Glutamatergic neuron (in vitro differentiated cells): ENCODE measurements at regions not wholly inside any gene's neighbourhood (a gene's known extent, or its start where the extent isn't known, plus 50 kb on each side); places are given as distances from the start of the nearest gene placed in this dataset.
"Not testable (repeated sequence)": the region's sequence is repeated elsewhere in the genome, so short reads cannot be mapped to it uniquely, and the experiment has no call there.

ENCODE experiments used
- DNase-seq: peaks from one replicate; pipeline ENCODE4 v3.0.0; 2022
- H3K27ac Mint-ChIP-seq: one replicate; pipeline ENCODE4 v1.8.0; 2020; ENCODE audit warnings: mild to moderate bottlenecking, mixed read lengths, inconsistent platforms; ENCODE audit not compliant: unreplicated experiment
- H3K27me3 Mint-ChIP-seq: one replicate; pipeline ENCODE4 v1.8.0; 2020; ENCODE audit warnings: mild to moderate bottlenecking, moderate library complexity, mixed read lengths, inconsistent platforms; ENCODE audit not compliant: unreplicated experiment
- H3K36me3 Mint-ChIP-seq: one replicate; pipeline ENCODE4 v1.8.0; 2020; ENCODE audit warnings: mild to moderate bottlenecking, mixed read lengths, inconsistent platforms; ENCODE audit not compliant: unreplicated experiment
- H3K4me1 Mint-ChIP-seq: one replicate; pipeline ENCODE4 v1.8.0; 2020; ENCODE audit warnings: mild to moderate bottlenecking, low read depth, mixed read lengths, inconsistent platforms; ENCODE audit not compliant: unreplicated experiment
- H3K4me3 Mint-ChIP-seq: one replicate; pipeline ENCODE4 v1.8.0; 2020; ENCODE audit warnings: mild to moderate bottlenecking, mixed read lengths, inconsistent platforms; ENCODE audit not compliant: unreplicated experiment
- H3K9me3 Mint-ChIP-seq: one replicate; pipeline ENCODE4 v1.8.0; 2020; ENCODE audit warnings: mild to moderate bottlenecking, moderate library complexity, mixed read lengths, inconsistent platforms; ENCODE audit not compliant: unreplicated experiment
- TF ChIP-seq, protein P1 (sequence below): fragments of 200-600 bp; sonication (generic); IDR thresholded peaks from one replicate; pipeline ENCODE4 v1.5.0; 2021; ENCODE audit not compliant: partially characterized antibody, unreplicated experiment

DNA sequence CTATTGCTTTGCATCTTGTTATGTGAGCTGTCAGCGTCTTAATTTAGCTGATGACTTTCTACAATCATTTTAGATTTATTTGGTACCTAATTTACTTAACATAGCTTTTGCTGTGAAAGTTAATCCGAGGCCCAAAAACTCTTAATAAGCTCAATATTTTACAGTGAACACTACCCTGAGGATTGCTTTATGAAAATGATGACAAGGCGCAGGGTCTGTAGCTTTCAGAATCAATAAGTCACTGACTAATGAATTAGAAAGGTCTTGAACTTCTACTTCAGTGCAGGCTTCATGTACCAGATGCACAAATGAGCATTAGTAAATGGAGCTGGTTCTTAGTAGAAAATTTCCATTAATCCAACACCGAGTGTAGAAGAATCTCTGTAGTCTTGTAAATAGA is 81.4 kb upstream of the ZNF366 start:
- peaks cover 4% of the 10 kb centered on the region for H3K9me3 Mint-ChIP-seq
- no peaks in the 10 kb centered on the region for H3K36me3 Mint-ChIP-seq
- peaks cover 28% of the 10 kb centered on the region for H3K4me1 Mint-ChIP-seq
- no peak overlapping the region for H3K27ac Mint-ChIP-seq
- TF ChIP-seq, protein P1, sequence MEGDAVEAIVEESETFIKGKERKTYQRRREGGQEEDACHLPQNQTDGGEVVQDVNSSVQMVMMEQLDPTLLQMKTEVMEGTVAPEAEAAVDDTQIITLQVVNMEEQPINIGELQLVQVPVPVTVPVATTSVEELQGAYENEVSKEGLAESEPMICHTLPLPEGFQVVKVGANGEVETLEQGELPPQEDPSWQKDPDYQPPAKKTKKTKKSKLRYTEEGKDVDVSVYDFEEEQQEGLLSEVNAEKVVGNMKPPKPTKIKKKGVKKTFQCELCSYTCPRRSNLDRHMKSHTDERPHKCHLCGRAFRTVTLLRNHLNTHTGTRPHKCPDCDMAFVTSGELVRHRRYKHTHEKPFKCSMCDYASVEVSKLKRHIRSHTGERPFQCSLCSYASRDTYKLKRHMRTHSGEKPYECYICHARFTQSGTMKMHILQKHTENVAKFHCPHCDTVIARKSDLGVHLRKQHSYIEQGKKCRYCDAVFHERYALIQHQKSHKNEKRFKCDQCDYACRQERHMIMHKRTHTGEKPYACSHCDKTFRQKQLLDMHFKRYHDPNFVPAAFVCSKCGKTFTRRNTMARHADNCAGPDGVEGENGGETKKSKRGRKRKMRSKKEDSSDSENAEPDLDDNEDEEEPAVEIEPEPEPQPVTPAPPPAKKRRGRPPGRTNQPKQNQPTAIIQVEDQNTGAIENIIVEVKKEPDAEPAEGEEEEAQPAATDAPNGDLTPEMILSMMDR, result no peak
- H3K27me3 Mint-ChIP-seq, result peaks cover 2% of the 10 kb centered on the region
- no peak for DNase-seq
- no peak overlapping the region for H3K4me3 Mint-ChIP-seq

DNA sequence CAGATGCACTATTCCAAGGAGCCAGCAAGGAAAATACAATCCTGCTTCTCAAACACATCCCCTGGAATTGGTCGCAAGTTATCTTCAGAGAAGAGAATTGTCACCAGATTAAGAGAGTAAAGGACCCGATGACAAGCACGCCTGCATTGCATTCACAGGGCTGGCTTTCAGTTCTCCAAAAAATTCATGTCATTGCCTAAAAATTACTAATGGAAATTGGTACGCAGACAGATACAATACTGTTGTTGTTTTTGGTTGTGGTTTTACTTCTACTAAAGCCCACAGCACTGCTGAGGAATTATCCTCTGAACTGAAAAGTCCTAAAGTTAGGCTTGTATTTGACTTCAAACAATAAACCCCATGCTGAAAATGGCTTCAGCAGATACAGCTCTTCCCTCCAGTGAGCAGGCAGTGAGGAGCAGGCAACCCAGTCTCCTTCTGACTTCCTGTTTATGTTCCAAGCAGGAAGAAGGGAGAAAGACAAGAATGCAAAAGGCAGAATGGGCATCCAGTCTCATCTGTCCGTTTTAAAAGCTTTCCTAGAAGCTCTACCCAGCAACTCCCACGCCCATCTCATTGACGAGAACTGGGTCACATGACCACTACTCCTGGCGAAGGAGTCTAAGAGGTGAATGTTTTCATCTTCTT is 80.6 kb upstream of the ZNF366 start:
- Mint-ChIP-seq H3K4me3 (no peak overlapping the region), H3K9me3 (peaks cover 3% of the 10 kb centered on the region), H3K27me3 (peaks cover under 1% of the 10 kb centered on the region), H3K4me1 (peaks cover 27% of the 10 kb centered on the region), H3K27ac (no peak overlapping the region), H3K36me3 (no peaks in the 10 kb centered on the region)
- DNase-seq, result no peak
- TF ChIP-seq, protein P1, result no peak

DNA sequence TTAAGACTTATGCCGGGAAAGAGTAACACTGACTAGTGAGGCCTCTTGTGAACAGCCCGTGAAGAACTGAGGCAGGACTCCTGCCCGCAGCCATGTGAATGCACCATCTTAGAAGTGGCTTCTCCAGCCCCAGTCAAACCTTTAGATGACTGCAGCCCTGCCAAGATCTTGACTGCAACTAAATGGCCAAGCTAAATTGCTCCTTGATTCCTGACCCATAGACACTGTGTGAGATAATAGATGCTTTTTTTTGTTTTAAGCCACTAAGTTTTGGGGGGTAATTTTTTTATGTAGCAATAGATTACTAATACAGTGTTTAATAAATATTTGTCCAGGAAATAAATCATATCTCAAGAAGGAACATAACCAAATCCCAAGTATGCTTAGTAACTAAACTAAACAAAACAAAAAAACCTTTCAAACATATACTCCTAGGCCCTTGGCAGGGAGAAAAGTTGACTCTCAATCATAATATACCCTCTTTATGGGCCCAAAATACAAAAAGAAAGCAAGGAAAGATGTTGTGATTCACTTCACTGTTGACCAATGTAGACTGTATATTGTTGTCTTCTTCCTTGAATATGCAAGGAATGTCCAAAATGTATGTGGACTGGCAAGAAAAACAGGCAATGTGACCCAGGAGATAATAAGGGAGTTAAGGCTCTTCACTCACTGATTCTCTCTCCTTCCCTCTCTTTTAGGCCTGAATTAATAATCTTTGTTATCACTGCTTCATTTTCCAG is 79.7 kb upstream of the ZNF366 start:
- H3K4me3 Mint-ChIP-seq, result no peak overlapping the region
- H3K36me3 Mint-ChIP-seq, result peaks cover 4% of the 10 kb centered on the region
- H3K4me1 Mint-ChIP-seq, result peaks cover 21% of the 10 kb centered on the region
- TF ChIP-seq, protein P1, result no peak
- no peaks in the 10 kb centered on the region for H3K27me3 Mint-ChIP-seq
- DNase-seq, result no peak
- no peaks in the 10 kb centered on the region for H3K9me3 Mint-ChIP-seq
- no peak overlapping the region for H3K27ac Mint-ChIP-seq

DNA sequence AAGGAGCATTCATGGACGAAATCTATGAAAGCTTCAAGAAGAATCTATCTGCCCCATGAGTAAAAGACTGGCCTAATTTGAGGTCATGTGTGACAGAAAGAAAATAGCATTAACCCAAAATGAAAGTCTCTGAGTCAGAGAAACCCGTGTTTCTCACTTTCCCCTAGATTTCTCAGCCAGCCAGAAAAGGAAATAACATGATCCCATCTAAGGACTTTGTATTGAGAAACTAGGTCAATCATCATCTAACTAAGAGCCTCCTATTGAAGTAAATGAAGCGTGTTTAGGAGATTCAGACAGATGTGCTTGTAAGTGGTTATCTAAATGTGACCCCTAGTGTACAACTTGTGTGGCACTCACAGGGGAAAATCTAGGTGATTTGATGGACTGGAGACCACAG is 77.3 kb upstream of the ZNF366 start:
- TF ChIP-seq, protein P1, result no peak
- peaks cover 11% of the 10 kb centered on the region for H3K4me1 Mint-ChIP-seq
- no peaks in the 10 kb centered on the region for H3K27me3 Mint-ChIP-seq
- H3K27ac Mint-ChIP-seq, result no peak overlapping the region
- peaks cover 1% of the 10 kb centered on the region for H3K9me3 Mint-ChIP-seq
- H3K36me3 Mint-ChIP-seq, result peaks cover 4% of the 10 kb centered on the region
- DNase-seq, result no peak
- H3K4me3 Mint-ChIP-seq, result no peak overlapping the region

DNA sequence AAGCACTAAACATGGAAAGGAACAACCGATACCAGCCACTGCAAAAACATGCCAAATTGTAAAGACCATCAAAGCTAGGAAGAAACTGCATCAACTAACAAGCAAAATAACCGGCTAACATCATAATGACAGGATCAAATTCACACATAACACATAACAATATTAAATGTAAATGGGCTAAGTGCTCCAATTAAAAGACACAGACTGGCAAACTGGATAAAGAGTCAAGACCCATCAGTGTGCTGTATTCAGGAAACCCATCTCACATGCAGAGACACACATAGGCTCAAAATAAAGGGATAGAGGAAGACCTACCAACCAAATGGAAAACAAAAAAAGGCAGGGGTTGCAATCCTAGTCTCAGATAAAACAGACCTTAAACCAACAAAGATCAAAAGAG is 72.1 kb upstream of the ZNF366 start:
- H3K36me3 Mint-ChIP-seq, result peaks cover 21% of the 10 kb centered on the region
- not testable (repeated sequence) for DNase-seq, H3K4me3 Mint-ChIP-seq, H3K9me3 Mint-ChIP-seq, H3K27me3 Mint-ChIP-seq, H3K4me1 Mint-ChIP-seq, H3K27ac Mint-ChIP-seq
